Fibroblast of lung (primary cell): ENCODE measurements at regions not wholly inside any gene's neighbourhood (a gene's known extent, or its start where the extent isn't known, plus 50 kb on each side); places are given as distances from the start of the nearest gene placed in this dataset.

ENCODE experiments used
- DNase-seq, 2 donors: peaks; one replicate each; pipeline versions ENCODE4 v3.0.0 to v3.0.0-alpha.2; 2010; ENCODE audit warnings: low read depth in 2 of 2
- H2AFZ ChIP-seq: 2 replicates; pipeline ENCODE4 v1.5.1; 2012; ENCODE audit warnings: low read length, control low read depth, inconsistent platforms
- H3K27ac ChIP-seq: 2 replicates; pipeline ENCODE4 v1.5.1; 2011; ENCODE audit warnings: low read length, control low read depth; ENCODE audit not compliant: insufficient read depth
- H3K27me3 ChIP-seq: 2 replicates; pipeline ENCODE4 v1.5.1; 2011; ENCODE audit warnings: mild to moderate bottlenecking, low read length; ENCODE audit not compliant: control insufficient read depth, insufficient read depth
- H3K36me3 ChIP-seq: 2 replicates; pipeline ENCODE4 v1.5.1; 2011; ENCODE audit warnings: low read length; ENCODE audit not compliant: control insufficient read depth, insufficient read depth
- H3K4me1 ChIP-seq: 2 replicates; pipeline ENCODE4 v1.5.1; 2011; ENCODE audit warnings: low read length; ENCODE audit not compliant: control insufficient read depth, insufficient read depth; ENCODE audit errors: extremely low read depth
- H3K4me2 ChIP-seq: 2 replicates; pipeline ENCODE4 v1.5.1; 2011; ENCODE audit warnings: low read length, control low read depth; ENCODE audit not compliant: insufficient read depth; ENCODE audit errors: extremely low read depth
- H3K4me3 ChIP-seq, 4 experiments: fragments of 200-600 bp in 1 of 4; sonication (generic) in 1 of 4; replicated peaks in 1 of 4; 2 replicates each; pipeline ENCODE4 v1.5.1; 2011 to 2016; ENCODE audit warnings: low read length in 4 of 4, low read depth in 3 of 4, mild to moderate bottlenecking in 3 of 4, control low read depth in 2 of 4, inconsistent platforms in 1 of 4, mixed read lengths in 1 of 4; ENCODE audit not compliant: insufficient read depth in 1 of 4; ENCODE audit errors: control extremely low read depth in 1 of 4
- H3K79me2 ChIP-seq: 2 replicates; pipeline ENCODE4 v1.5.1; 2012; ENCODE audit warnings: mild to moderate bottlenecking, low read length, inconsistent platforms; ENCODE audit not compliant: control insufficient read depth, insufficient read depth
- H3K9ac ChIP-seq: 2 replicates; pipeline ENCODE4 v1.5.1; 2011; ENCODE audit warnings: mild to moderate bottlenecking, low read length, control low read depth; ENCODE audit not compliant: insufficient read depth
- H3K9me3 ChIP-seq: 2 replicates; pipeline ENCODE4 v1.5.1; 2012; ENCODE audit warnings: low read depth, low read length; ENCODE audit not compliant: control insufficient read depth, insufficient read depth
- H4K20me1 ChIP-seq: 2 replicates; pipeline ENCODE4 v1.5.1; 2011; ENCODE audit warnings: low read length; ENCODE audit not compliant: control insufficient read depth, insufficient read depth; ENCODE audit errors: extremely low read depth
- CTCF ChIP-seq, 2 donors: IDR thresholded peaks in 1 of 2; conservative IDR thresholded peaks in 1 of 2; 1 replicate in 1 of 2; 2 replicates in 1 of 2; pipeline ENCODE4 v1.5.1; 2011 to 2012; ENCODE audit warnings: low read length in 2 of 2, control low read depth in 1 of 2, inconsistent platforms in 1 of 2, low read depth in 1 of 2, mild to moderate bottlenecking in 1 of 2
- EZH2 ChIP-seq: IDR thresholded peaks from 2 replicates; pipeline ENCODE4 v1.5.1; 2012; ENCODE audit warnings: low read length, control low read depth, mild to moderate bottlenecking; ENCODE audit errors: missing control alignments

DNA sequence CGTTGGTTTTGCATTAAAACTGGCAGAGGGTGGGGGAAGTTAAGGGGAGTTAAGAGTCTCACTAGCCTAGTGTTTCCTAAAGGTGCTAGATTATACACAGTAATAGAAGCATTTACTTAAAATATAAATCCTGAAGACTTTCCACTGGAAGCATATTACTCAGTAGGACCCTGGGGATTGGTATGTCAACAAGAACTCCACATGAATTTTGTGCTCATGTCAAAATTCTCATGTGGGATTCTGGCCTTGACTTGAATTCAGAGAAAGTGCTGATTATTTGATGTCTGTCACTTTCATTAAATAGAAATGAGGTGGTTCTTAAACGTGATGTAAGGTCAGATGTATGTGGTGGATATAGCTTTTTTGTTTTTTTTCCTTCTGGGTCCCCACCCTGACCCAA lies 997.2 kb downstream of the TUSC7 start:
- H2AFZ ChIP-seq, result no peak overlapping the region
- TF ChIP-seq CTCF (conservative IDR thresholded peaks at IDR 0.05 in 1 of 2, IDR thresholded peaks at IDR 0.05 in 1 of 2; ENCODE audit: low read depth in 1 of 2, low read length in 2 of 2), result no peak
- TF ChIP-seq EZH2, result no peak
- H3K27ac ChIP-seq, result no peak overlapping the region
- H4K20me1 ChIP-seq, result no peaks in the 10 kb centered on the region
- no peak for DNase-seq
- no peaks in the 10 kb centered on the region for H3K36me3 ChIP-seq
- no peaks in the 10 kb centered on the region for H3K79me2 ChIP-seq
- no peaks in the 10 kb centered on the region for H3K27me3 ChIP-seq
- H3K4me3 ChIP-seq, result no peak overlapping the region
- no peaks in the 10 kb centered on the region for H3K9me3 ChIP-seq
- no peaks in the 10 kb centered on the region for H3K4me1 ChIP-seq
- no peak overlapping the region for H3K9ac ChIP-seq
- H3K4me2 ChIP-seq, result no peak overlapping the region

- H3K27me3 ChIP-seq, result no peaks in the 10 kb centered on the region
- no peaks in the 10 kb centered on the region for H3K79me2 ChIP-seq
- H2AFZ ChIP-seq, result no peak overlapping the region
- H3K4me2 ChIP-seq, result no peak overlapping the region
- no peaks in the 10 kb centered on the region for H3K4me1 ChIP-seq
- no peak overlapping the region for H3K9ac ChIP-seq
- TF ChIP-seq CTCF (conservative IDR thresholded peaks at IDR 0.05 in 1 of 2, IDR thresholded peaks at IDR 0.05 in 1 of 2; ENCODE audit: low read depth in 1 of 2, low read length in 2 of 2) (no peak), EZH2 (no peak)
- H3K9me3 ChIP-seq, result no peaks in the 10 kb centered on the region
- H4K20me1 ChIP-seq, result no peaks in the 10 kb centered on the region
- no peak overlapping the region for H3K4me3 ChIP-seq
- H3K27ac ChIP-seq, result no peak overlapping the region
- H3K36me3 ChIP-seq, result no peaks in the 10 kb centered on the region
- peak in 1 of 2 donors; percentile 68 for DNase-seq
These were observed 999.0 kb downstream of the TUSC7 start for GRCh38 chr3:117708601-117709000.

DNA sequence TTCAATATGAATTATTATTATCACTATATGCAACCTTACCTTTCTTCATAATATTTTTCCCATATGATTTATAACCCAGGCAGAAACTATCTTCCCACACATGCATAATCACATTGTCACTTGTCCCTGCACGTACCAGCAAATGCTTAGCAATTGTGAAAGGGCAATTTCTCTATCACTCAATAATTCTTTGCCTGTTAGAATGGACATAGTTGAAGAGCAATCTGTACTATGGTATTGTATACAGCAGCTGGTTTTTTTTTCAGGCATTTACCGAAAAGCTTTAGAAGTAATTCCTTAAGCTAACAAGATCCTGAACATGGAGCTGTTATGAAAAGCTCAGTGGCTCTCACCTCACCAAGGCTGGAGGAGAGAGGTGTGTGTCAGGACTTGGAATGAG lies 999.5 kb downstream of the TUSC7 start:
- TF ChIP-seq EZH2 (no peak), CTCF (conservative IDR thresholded peaks at IDR 0.05 in 1 of 2, IDR thresholded peaks at IDR 0.05 in 1 of 2; ENCODE audit: low read depth in 1 of 2, low read length in 2 of 2) (no peak)
- Histone ChIP-seq H2AFZ (no peak overlapping the region), H3K27me3 (no peaks in the 10 kb centered on the region), H3K4me2 (no peak overlapping the region), H3K79me2 (no peaks in the 10 kb centered on the region), H3K4me1 (no peaks in the 10 kb centered on the region), H3K27ac (no peak overlapping the region), H3K9ac (no peak overlapping the region), H4K20me1 (no peaks in the 10 kb centered on the region), H3K9me3 (no peaks in the 10 kb centered on the region), H3K36me3 (no peaks in the 10 kb centered on the region), H3K4me3 (no peak overlapping the region)
- DNase-seq, result no peak
